Testis (tissue), 2 donors: ENCODE measurements at regions not wholly inside any gene's neighbourhood (a gene's known extent, or its start where the extent isn't known, plus 50 kb on each side); places are given as distances from the start of the nearest gene placed in this dataset.

Experiments used
- DNase-seq: peaks from one replicate; pipeline ENCODE4 v3.0.0-alpha.2; 2019
- H3K27ac ChIP-seq, 2 donors: fragments of 200-600 bp; sonication (generic); one replicate each; pipeline ENCODE4 v1.5.1; 2019
- H3K27me3 ChIP-seq: fragments of 200-600 bp; sonication (generic); one replicate; pipeline ENCODE4 v1.5.1; 2019
- H3K36me3 ChIP-seq: fragments of 200-600 bp; sonication (generic); one replicate; pipeline ENCODE4 v1.5.1; 2017; ENCODE audit warnings: low read depth; ENCODE audit errors: missing control alignments
- H3K4me1 ChIP-seq: fragments of 200-600 bp; sonication (generic); one replicate; pipeline ENCODE4 v1.5.1; 2019
- H3K4me3 ChIP-seq, 2 donors: fragments of 200-600 bp; sonication (generic); one replicate each; pipeline ENCODE4 v1.5.1; 2017 to 2019
- H3K9me3 ChIP-seq: fragments of 200-600 bp; sonication (generic); one replicate; pipeline ENCODE4 v1.5.1; 2017
- CTCF ChIP-seq, 3 experiments: fragments of 450-650 bp in 2 of 3; fragments of 200-600 bp in 1 of 3; sonication (generic) in 1 of 3; IDR thresholded peaks; one replicate each; pipeline ENCODE4 v1.5.1; 2016 to 2019; ENCODE audit warnings: antibody characterized with exemption in 3 of 3, mild to moderate bottlenecking in 2 of 3, moderate library complexity in 1 of 3
- POLR2A ChIP-seq: fragments of 450-650 bp; IDR thresholded peaks from one replicate; pipeline ENCODE4 v1.6.1; 2017; ENCODE audit warnings: antibody characterized with exemption, mild to moderate bottlenecking, moderate library complexity
- WGBS, 2 donors: methylation state at CpG; one replicate each; pipeline ENCODE4 v1.1.5; 2018; 5-methylcytosine and 5-hydroxymethylcytosine counted together
- intact Hi-C: fragments of 100-400 bp; cut with DNase I; formaldehyde crosslinking; loops from one replicate; pipeline ENCODE4 v1.15.1; 2023; ENCODE audit warnings: low total_unique reads

GRCh38 chr7:153393666-153394065 is 634.1 kb downstream of the ACTR3B start:
- Histone ChIP-seq H3K9me3 (no peaks in the 10 kb centered on the region), H3K4me3 (no peak overlapping the region), H3K27me3 (no peaks in the 10 kb centered on the region), H3K27ac (no peak overlapping the region), H3K36me3 (no peaks in the 10 kb centered on the region), H3K4me1 (no peaks in the 10 kb centered on the region)
- TF ChIP-seq CTCF (IDR thresholded peaks at IDR 0.05) (no peak), POLR2A (no peak)
- intact Hi-C loops, result no loop called here
- no peak for DNase-seq
- 88 to 89% methylated on average over 3 of the region's 3 CpGs for WGBS, 2 donors

DNA sequence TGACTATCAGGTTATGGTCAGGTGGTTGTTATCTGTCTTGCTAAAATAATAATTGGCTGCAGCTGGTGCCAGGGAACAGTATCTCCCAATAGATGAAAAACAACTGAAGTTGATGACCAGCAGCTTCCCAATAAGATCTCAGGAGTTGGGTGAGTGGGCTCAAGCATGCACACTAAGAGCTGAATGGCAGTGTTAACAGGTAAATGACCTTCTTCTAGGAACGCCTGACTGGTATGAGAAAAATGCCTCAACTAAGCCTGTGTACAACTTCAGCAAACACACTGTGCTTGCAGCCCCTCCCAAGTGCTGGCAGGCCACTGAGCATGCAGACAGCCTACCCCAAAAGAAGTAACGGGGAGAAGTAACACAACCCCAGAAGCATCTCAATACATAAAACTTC is 636.9 kb downstream of the ACTR3B start:
- 91 to 96% methylated on average over 2 of the region's 2 CpGs for WGBS, 2 donors

GRCh38 chr7:153397459-153397858 is 637.9 kb downstream of the ACTR3B start:
- no peaks in the 10 kb centered on the region for H3K36me3 ChIP-seq
- H3K4me1 ChIP-seq, result no peaks in the 10 kb centered on the region
- TF ChIP-seq CTCF (IDR thresholded peaks at IDR 0.05) (no peak), POLR2A (no peak)
- no peak overlapping the region for H3K27ac ChIP-seq
- DNase-seq, result no peak
- no peaks in the 10 kb centered on the region for H3K9me3 ChIP-seq
- 81 to 84% methylated on average over 4 of the region's 4 CpGs for WGBS, 2 donors
- H3K27me3 ChIP-seq, result no peaks in the 10 kb centered on the region
- intact Hi-C loops, result no loop called here
- H3K4me3 ChIP-seq, result no peak overlapping the region

More for the DNA sequence above, 636.9 kb downstream of the ACTR3B start:
- Histone ChIP-seq H3K4me1 (no peaks in the 10 kb centered on the region), H3K27me3 (no peaks in the 10 kb centered on the region), H3K9me3 (no peaks in the 10 kb centered on the region), H3K27ac (no peak overlapping the region), H3K36me3 (no peaks in the 10 kb centered on the region), H3K4me3 (no peak overlapping the region)
- no peak for TF ChIP-seq CTCF (IDR thresholded peaks at IDR 0.05)
- no peak for TF ChIP-seq POLR2A
- no peak for DNase-seq
- intact Hi-C loops, result no loop called here

- no peak for DNase-seq
- Histone ChIP-seq H3K4me3 (no peak overlapping the region), H3K27ac (no peak overlapping the region), H3K27me3 (no peaks in the 10 kb centered on the region), H3K9me3 (no peaks in the 10 kb centered on the region), H3K36me3 (no peaks in the 10 kb centered on the region), H3K4me1 (no peaks in the 10 kb centered on the region)
- TF ChIP-seq POLR2A, result no peak
- 85 to 92% methylated on average over 3 of the region's 3 CpGs for WGBS, 2 donors
- intact Hi-C loops, result no loop called here
Measured at GRCh38 chr7:153397906-153398305, 638.4 kb downstream of the ACTR3B start.

DNA sequence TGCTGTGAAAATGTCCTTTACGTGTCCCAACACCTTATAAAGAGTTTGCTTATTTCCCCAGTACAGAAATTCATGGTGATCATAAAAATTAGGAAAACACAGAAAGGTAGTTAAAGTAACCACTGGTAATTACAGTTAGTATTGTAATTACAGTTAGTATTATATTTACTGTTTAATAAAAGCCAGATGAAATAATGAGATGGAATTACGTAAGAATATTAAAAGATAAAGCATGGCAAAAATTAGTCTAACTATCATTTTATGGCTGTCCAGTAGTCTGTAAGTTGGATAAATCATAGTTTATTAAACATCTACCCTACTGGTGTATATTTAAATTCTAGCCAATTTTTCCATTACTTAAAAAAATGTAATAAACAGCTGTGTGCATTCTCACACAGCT is 638.8 kb downstream of the ACTR3B start:
- H3K9me3 ChIP-seq, result no peaks in the 10 kb centered on the region
- DNase-seq, result no peak
- no peaks in the 10 kb centered on the region for H3K4me1 ChIP-seq
- H3K36me3 ChIP-seq, result no peaks in the 10 kb centered on the region
- intact Hi-C loops, result no loop called here
- TF ChIP-seq CTCF (IDR thresholded peaks at IDR 0.05) (no peak), POLR2A (no peak)
- no peaks in the 10 kb centered on the region for H3K27me3 ChIP-seq
- no peak overlapping the region for H3K4me3 ChIP-seq
- 79 to 87% methylated on average over 2 of the region's 2 CpGs for WGBS, 2 donors
- H3K27ac ChIP-seq, result no peak overlapping the region
